NT2/D1 (cell line): ENCODE measurements at regions not wholly inside any gene's neighbourhood (a gene's known extent, or its start where the extent isn't known, plus 50 kb on each side); places are given as distances from the start of the nearest gene placed in this dataset.
"Not testable (repeated sequence)": the region's sequence is repeated elsewhere in the genome, so short reads cannot be mapped to it uniquely, and the experiment has no call there.

Experiments
- DNase-seq: peaks from one replicate; pipeline ENCODE4 v3.0.0-alpha.2; 2011; ENCODE audit warnings: low read depth, low spot score
- H3K27me3 ChIP-seq: 2 replicates; pipeline ENCODE4 v1.6.0; 2011; ENCODE audit warnings: mild to moderate bottlenecking; ENCODE audit not compliant: insufficient read length, insufficient read depth
- H3K36me3 ChIP-seq: 2 replicates; pipeline ENCODE4 v1.6.1; 2011; ENCODE audit warnings: mild to moderate bottlenecking, low read length, mixed read lengths; ENCODE audit not compliant: insufficient read depth, insufficient read length
- H3K4me1 ChIP-seq: 2 replicates; pipeline ENCODE4 v1.5.1; 2011; ENCODE audit not compliant: insufficient read depth, insufficient read length
- H3K4me3 ChIP-seq: 2 replicates; pipeline ENCODE4 v1.5.1; 2011; ENCODE audit warnings: low read depth; ENCODE audit not compliant: insufficient read length
- H3K9ac ChIP-seq: 2 replicates; pipeline ENCODE4 v1.6.0; 2011; ENCODE audit warnings: low read depth; ENCODE audit not compliant: insufficient read length
- H3K9me3 ChIP-seq: 2 replicates; pipeline ENCODE4 v1.5.1; 2011; ENCODE audit warnings: mild to moderate bottlenecking, low read length; ENCODE audit not compliant: insufficient read depth
- SUZ12 ChIP-seq: IDR thresholded peaks from 2 replicates; pipeline ENCODE4 v1.6.1; 2011; ENCODE audit not compliant: insufficient read length, insufficient read depth; ENCODE audit errors: extremely low read depth
- YY1 ChIP-seq: IDR thresholded peaks from 2 replicates; pipeline ENCODE4 v1.6.1; 2011; ENCODE audit not compliant: insufficient read length, insufficient read depth
- ZNF274 ChIP-seq: IDR thresholded peaks from 2 replicates; pipeline ENCODE4 v1.6.1; 2011; ENCODE audit warnings: mild to moderate bottlenecking, low read depth, low read length

- H3K9me3 ChIP-seq, result no peaks in the 10 kb centered on the region; the same call in 1 of the 2 replicates
- no peak overlapping the region for H3K4me3 ChIP-seq
- H3K4me1 ChIP-seq, result no peaks in the 10 kb centered on the region
- no peaks in the 10 kb centered on the region for H3K36me3 ChIP-seq
- H3K9ac ChIP-seq, result no peak overlapping the region
- TF ChIP-seq SUZ12 (no peak), ZNF274 (no peak), YY1 (no peak)
- DNase-seq, result no peak
- H3K27me3 ChIP-seq, result no peaks in the 10 kb centered on the region
Observed at GRCh38 chr13:76289558-76289957, 596.6 kb downstream of the KCTD12 start.

GRCh38 chr13:76286178-76286577, 600.0 kb downstream of the KCTD12 start:
- H3K4me3 ChIP-seq, result no peak overlapping the region
- no peak for DNase-seq
- no peaks in the 10 kb centered on the region for H3K27me3 ChIP-seq
- TF ChIP-seq YY1 (no peak), ZNF274 (no peak), SUZ12 (no peak)
- no peaks in the 10 kb centered on the region for H3K9me3 ChIP-seq
- H3K9ac ChIP-seq, result no peak overlapping the region
- H3K36me3 ChIP-seq, result no peaks in the 10 kb centered on the region
- no peaks in the 10 kb centered on the region for H3K4me1 ChIP-seq

- no peaks in the 10 kb centered on the region for H3K9me3 ChIP-seq
Observed at GRCh38 chr13:76285463-76285862, 600.7 kb downstream of the KCTD12 start.

GRCh38 chr13:76279766-76280165, 606.4 kb downstream of the KCTD12 start:
- not testable (repeated sequence) for H3K36me3 ChIP-seq, H3K4me3 ChIP-seq, DNase-seq, H3K27me3 ChIP-seq, H3K4me1 ChIP-seq, H3K9ac ChIP-seq, H3K9me3 ChIP-seq

More at GRCh38 chr13:76285463-76285862, 600.7 kb downstream of the KCTD12 start:
- TF ChIP-seq SUZ12, result no peak
- Histone ChIP-seq H3K4me3 (no peak overlapping the region), H3K36me3 (no peaks in the 10 kb centered on the region), H3K9ac (no peak overlapping the region), H3K4me1 (no peaks in the 10 kb centered on the region), H3K27me3 (no peaks in the 10 kb centered on the region)
- no peak for DNase-seq

GRCh38 chr13:76271728-76272232, 614.4 kb downstream of the KCTD12 start:
- H3K27me3 ChIP-seq, result no peaks in the 10 kb centered on the region
- no peaks in the 10 kb centered on the region for H3K9me3 ChIP-seq
- no peak for TF ChIP-seq ZNF274
- no peak for TF ChIP-seq YY1
- TF ChIP-seq SUZ12, result no peak
- no peak for DNase-seq
- no peak overlapping the region for H3K9ac ChIP-seq
- no peaks in the 10 kb centered on the region for H3K4me1 ChIP-seq
- no peak overlapping the region for H3K4me3 ChIP-seq
- H3K36me3 ChIP-seq, result no peaks in the 10 kb centered on the region

- DNase-seq, H3K4me3 ChIP-seq, H3K36me3 ChIP-seq, H3K27me3 ChIP-seq, H3K4me1 ChIP-seq, H3K9ac ChIP-seq, H3K9me3 ChIP-seq: not testable (repeated sequence)
Observed at GRCh38 chr13:76268307-76268706, 617.9 kb downstream of the KCTD12 start.

GRCh38 chr13:76267216-76267615, 619.0 kb downstream of the KCTD12 start:
- H3K4me1 ChIP-seq, result no peaks in the 10 kb centered on the region

GRCh38 chr13:76266561-76266960, 619.6 kb downstream of the KCTD12 start:
- Histone ChIP-seq H3K36me3 (no peaks in the 10 kb centered on the region), H3K9ac (no peak overlapping the region), H3K9me3 (no peaks in the 10 kb centered on the region), H3K4me3 (no peak overlapping the region), H3K27me3 (no peaks in the 10 kb centered on the region), H3K4me1 (no peaks in the 10 kb centered on the region)
- DNase-seq, result no peak
- TF ChIP-seq YY1 (no peak), SUZ12 (no peak), ZNF274 (no peak)

More at GRCh38 chr13:76267216-76267615, 619.0 kb downstream of the KCTD12 start:
- Histone ChIP-seq H3K4me3 (no peak overlapping the region), H3K27me3 (no peaks in the 10 kb centered on the region), H3K36me3 (no peaks in the 10 kb centered on the region), H3K9me3 (no peaks in the 10 kb centered on the region), H3K9ac (no peak overlapping the region)
- no peak for TF ChIP-seq YY1
- TF ChIP-seq SUZ12, result no peak
- no peak for TF ChIP-seq ZNF274
- no peak for DNase-seq
